ENCODE measurements at regions not wholly inside any gene's neighbourhood (a gene's known extent, or its start where the extent isn't known, plus 50 kb on each side); places are given as distances from the start of the nearest gene placed in this dataset.

DNA sequence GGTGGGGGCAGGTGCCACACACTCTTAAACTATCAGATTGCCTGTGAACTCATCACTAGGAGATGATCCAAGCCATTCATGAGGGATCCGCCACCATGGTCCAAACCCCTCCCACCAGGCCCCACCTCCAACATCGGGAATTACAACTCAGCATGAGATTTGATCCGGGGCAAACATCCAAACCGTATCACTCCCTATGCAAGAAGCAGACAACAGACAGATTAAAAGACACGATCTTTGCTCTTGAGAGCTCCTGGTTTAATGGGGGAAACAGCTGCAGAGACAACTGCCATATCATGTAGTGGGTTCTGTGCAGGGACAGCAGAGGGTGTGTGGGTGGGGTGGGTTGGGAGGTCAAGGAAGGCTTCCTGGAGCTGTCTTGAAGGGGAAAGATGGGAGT, 123.6 kb downstream of the EMX2 start:
- TF ChIP-seq, protein P1, sequence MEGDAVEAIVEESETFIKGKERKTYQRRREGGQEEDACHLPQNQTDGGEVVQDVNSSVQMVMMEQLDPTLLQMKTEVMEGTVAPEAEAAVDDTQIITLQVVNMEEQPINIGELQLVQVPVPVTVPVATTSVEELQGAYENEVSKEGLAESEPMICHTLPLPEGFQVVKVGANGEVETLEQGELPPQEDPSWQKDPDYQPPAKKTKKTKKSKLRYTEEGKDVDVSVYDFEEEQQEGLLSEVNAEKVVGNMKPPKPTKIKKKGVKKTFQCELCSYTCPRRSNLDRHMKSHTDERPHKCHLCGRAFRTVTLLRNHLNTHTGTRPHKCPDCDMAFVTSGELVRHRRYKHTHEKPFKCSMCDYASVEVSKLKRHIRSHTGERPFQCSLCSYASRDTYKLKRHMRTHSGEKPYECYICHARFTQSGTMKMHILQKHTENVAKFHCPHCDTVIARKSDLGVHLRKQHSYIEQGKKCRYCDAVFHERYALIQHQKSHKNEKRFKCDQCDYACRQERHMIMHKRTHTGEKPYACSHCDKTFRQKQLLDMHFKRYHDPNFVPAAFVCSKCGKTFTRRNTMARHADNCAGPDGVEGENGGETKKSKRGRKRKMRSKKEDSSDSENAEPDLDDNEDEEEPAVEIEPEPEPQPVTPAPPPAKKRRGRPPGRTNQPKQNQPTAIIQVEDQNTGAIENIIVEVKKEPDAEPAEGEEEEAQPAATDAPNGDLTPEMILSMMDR (conservative IDR thresholded peaks at IDR 0.05; ENCODE audit: low read depth): no peak
- ChIA-PET POLR2A (ENCODE audit: low non-redundant PET) (no interaction called here), CTCF (interaction anchor here (0.6 kb wide), 2 partner anchors 72 to 1003 kb away, joined by 3 to 5 read pairs; no protein-coding TSS in a partner anchor)
- DNase-seq (ENCODE audit: low spot score): no peak
- no peak overlapping the region for H3K27ac ChIP-seq

DNA sequence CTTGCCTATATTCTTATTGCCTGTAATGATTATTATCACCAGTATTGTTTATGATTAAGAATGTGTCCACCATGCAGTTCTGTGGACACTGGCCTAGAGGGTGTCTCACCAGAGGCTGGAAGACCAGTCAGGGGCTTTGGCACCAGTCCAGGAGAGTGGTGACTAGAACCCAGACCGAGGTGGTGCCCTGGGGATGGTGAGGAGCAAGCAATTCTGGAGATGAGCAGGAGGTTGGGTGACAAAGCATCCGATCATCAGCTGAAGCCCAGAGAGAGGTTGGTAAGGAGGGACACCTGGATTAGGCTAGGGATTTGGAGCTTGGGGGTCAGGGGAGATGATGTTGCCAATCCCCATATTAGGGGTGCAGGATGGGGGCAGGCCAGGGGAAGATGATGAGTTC, 124.4 kb downstream of the EMX2 start:
- ChIA-PET CTCF (no interaction called here), POLR2A (ENCODE audit: low non-redundant PET) (no interaction called here)
- TF ChIP-seq, protein P1 (conservative IDR thresholded peaks at IDR 0.05; ENCODE audit: low read depth): no peak
- no peak overlapping the region for H3K27ac ChIP-seq
- no peak for DNase-seq (ENCODE audit: low spot score)

DNA sequence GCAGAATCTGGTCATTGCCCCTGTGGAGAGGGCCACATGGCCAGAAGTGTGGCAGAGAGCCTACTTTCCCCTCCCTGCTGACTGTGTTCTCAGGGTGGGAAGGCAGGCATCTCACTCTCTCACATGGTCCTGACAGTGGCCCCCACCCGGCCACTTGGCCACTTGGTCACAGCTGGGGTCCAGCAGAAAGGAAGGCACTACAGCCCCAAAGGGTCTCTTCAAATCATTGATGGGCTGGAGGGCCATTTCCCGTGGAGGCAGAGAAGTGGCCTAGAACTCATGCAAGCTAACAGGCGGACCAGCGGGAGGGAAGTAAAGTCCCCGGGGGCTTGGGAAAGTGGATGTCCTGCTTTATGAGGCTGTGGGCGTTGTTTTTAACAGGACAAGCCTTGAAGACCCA, 125.3 kb downstream of the EMX2 start:
- ChIA-PET CTCF (no interaction called here), POLR2A (ENCODE audit: low non-redundant PET) (no interaction called here)
- TF ChIP-seq, protein P1 (conservative IDR thresholded peaks at IDR 0.05; ENCODE audit: low read depth): no peak
- no peak overlapping the region for H3K27ac ChIP-seq
- no peak for DNase-seq (ENCODE audit: low spot score)

DNA sequence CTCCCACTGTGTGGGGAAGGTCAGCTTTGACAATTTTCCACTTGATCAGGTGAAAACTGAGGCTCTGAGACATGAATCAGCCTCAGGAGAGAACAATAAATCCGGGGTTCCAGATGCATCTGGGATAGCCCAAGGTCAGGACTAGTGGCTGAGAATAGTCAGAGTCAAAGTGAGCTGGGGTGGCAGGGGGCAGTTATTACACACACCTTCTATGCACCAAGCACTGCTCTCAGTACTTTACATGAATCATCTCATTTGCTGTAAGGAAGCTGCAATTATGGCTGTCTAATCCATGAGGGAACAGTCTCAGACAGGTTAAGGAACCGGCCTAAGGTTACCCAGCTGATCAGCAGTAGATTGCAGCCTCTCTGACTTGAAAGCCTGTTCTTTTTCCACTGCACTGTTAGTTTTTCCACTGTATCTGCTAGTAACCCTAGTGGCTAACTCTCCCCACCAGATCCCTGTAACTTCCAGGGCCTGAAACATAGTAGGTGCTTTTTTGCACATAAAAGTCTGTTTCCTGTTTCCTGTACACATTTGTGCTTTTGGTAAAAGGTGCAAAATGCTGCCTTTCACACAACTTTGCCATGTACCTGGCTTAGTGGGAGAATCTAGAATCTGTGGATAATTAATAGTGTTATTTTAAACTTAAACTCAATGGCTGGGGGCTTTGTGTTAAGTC, 125.9 kb downstream of the EMX2 start:
- ChIA-PET CTCF (no interaction called here), POLR2A (ENCODE audit: low non-redundant PET) (no interaction called here)
- no peak for DNase-seq (ENCODE audit: low spot score)
- no peak overlapping the region for H3K27ac ChIP-seq
- TF ChIP-seq, protein P1 (conservative IDR thresholded peaks at IDR 0.05; ENCODE audit: low read depth): no peak

DNA sequence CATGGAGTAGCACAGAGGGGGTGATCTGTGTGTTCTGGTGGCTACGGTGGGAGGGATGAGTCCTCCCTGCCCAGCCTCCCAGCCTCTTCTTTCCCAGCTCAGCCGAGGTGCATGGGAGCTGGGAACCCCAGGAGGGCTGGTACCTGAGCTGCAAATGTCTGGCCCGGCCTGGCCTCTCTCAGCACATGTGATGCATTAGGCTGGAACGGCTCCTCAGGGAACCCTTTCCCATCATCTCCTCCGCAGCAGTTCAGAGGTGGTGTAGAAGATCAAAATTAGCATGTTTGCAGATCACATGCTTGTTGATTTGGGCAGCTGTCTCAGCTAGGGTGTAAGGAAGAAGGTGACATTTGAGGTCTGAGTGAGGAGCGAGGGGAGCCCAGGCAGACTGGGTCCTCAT, 126.6 kb downstream of the EMX2 start:
- TF ChIP-seq, protein P1 (conservative IDR thresholded peaks at IDR 0.05; ENCODE audit: low read depth): no peak
- POLR2A ChIA-PET (ENCODE audit: low non-redundant PET): no interaction called here
- H3K27ac ChIP-seq: no peak overlapping the region
- no peak for DNase-seq (ENCODE audit: low spot score)
- CTCF ChIA-PET: interaction anchor here (0.6 kb wide), 1 partner anchor 12 kb away, joined by 3 read pairs; no protein-coding TSS in a partner anchor

DNA sequence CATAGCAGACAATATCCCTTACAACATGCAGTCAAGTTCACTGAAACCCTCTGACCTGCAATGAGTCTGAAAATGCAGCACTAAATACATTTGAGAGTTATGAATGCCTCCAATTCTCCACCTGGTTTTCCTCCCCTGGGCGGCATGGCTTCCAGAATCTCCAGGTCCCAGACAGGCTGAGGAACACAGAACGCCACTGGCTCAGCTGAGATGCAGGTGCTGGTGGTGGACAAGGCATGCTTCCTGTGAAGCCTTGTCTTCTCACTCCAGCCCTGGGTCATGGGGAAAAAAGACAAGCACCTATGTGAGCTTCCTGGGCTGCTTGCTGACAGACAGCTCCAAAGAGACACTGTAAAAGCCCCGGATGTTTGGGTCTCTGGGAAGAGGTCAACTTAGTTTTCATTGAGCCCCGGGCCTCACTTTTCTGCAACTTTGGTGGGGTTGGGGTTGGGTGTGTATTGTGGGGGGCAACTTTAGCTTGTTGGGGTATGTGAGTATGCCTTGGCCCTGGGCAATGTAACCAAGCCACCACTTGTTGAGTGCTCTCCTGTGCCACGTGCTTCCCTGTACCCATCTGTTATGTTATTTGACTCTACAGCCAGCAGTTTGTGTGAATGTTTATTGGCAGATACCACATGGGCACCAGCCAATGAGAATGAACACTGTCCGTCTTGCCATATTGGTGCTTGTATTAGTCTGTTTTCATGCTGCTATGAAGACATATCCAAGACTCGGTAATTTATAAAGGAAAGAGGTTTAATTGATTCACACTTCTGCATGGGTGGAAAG, 127.8 kb downstream of the EMX2 start:
- POLR2A ChIA-PET (ENCODE audit: low non-redundant PET): no interaction called here

More for the DNA sequence above, 127.8 kb downstream of the EMX2 start:
- no peak overlapping the region for H3K27ac ChIP-seq
- CTCF ChIA-PET: no interaction called here
- no peak for DNase-seq (ENCODE audit: low spot score)
- TF ChIP-seq, protein P1 (conservative IDR thresholded peaks at IDR 0.05; ENCODE audit: low read depth): no peak

Data from RWPE1 (cell line).